ENCODE measurements at regions not wholly inside any gene's neighbourhood (a gene's known extent, or its start where the extent isn't known, plus 50 kb on each side); places are given as distances from the start of the nearest gene placed in this dataset.

GRCh38 chr3:40608091-40608490, 83.3 kb downstream of the ZNF621 start:
- no peak for DNase-seq (ENCODE audit: low read depth)
- Histone ChIP-seq H3K9me3 (ENCODE audit: insufficient read depth, low read depth, low read length) (no peaks in the 10 kb centered on the region), H4K20me1 (ENCODE audit: insufficient read depth, low read length) (no peaks in the 10 kb centered on the region), H3K36me3 (ENCODE audit: insufficient read depth, low read length) (no peaks in the 10 kb centered on the region), H3K4me1 (ENCODE audit: insufficient read depth, low read length) (no peaks in the 10 kb centered on the region), H3K79me2 (ENCODE audit: insufficient read depth, low read length) (no peaks in the 10 kb centered on the region), H3K27ac (ENCODE audit: low read depth, low read length) (no peak overlapping the region), H2AFZ (ENCODE audit: low read depth, low read length) (no peak overlapping the region), H3K9ac (ENCODE audit: low read length) (no peak overlapping the region), H3K4me2 (ENCODE audit: low read length) (no peak overlapping the region), H3K4me3 (ENCODE audit: insufficient read depth, low read depth, low read length) (no peak overlapping the region), H3K27me3 (ENCODE audit: insufficient read depth, low read length) (peaks cover 2% of the 10 kb centered on the region)
- Mint-ChIP-seq H3K36me3 (ENCODE audit: low read depth, unreplicated experiment) (no peaks in the 10 kb centered on the region), H3K27me3 (ENCODE audit: low read depth, unreplicated experiment) (peaks cover 6% of the 10 kb centered on the region), H3K4me1 (ENCODE audit: low read depth, unreplicated experiment) (peaks cover 8% of the 10 kb centered on the region), H3K27ac (ENCODE audit: unreplicated experiment) (no peak overlapping the region), H3K4me3 (ENCODE audit: unreplicated experiment) (no peak overlapping the region), H3K9me3 (ENCODE audit: unreplicated experiment) (no peaks in the 10 kb centered on the region)
- FAIRE-seq = no peak
- TF ChIP-seq, protein P1, sequence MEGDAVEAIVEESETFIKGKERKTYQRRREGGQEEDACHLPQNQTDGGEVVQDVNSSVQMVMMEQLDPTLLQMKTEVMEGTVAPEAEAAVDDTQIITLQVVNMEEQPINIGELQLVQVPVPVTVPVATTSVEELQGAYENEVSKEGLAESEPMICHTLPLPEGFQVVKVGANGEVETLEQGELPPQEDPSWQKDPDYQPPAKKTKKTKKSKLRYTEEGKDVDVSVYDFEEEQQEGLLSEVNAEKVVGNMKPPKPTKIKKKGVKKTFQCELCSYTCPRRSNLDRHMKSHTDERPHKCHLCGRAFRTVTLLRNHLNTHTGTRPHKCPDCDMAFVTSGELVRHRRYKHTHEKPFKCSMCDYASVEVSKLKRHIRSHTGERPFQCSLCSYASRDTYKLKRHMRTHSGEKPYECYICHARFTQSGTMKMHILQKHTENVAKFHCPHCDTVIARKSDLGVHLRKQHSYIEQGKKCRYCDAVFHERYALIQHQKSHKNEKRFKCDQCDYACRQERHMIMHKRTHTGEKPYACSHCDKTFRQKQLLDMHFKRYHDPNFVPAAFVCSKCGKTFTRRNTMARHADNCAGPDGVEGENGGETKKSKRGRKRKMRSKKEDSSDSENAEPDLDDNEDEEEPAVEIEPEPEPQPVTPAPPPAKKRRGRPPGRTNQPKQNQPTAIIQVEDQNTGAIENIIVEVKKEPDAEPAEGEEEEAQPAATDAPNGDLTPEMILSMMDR (IDR thresholded peaks at IDR 0.05; ENCODE audit: insufficient read depth, low read depth, low read length) = no peak
- no peak for TF ChIP-seq EZH2 (IDR thresholded peaks at IDR 0.05; ENCODE audit: insufficient read depth, low read length)

GRCh38 chr3:40613306-40613705, 88.5 kb downstream of the ZNF621 start:
- Histone ChIP-seq H2AFZ (ENCODE audit: low read depth, low read length) (no peak overlapping the region), H3K4me1 (ENCODE audit: insufficient read depth, low read length) (peaks cover 5% of the 10 kb centered on the region), H3K4me2 (ENCODE audit: low read length) (no peak overlapping the region), H3K9me3 (ENCODE audit: insufficient read depth, low read depth, low read length) (no peaks in the 10 kb centered on the region), H3K79me2 (ENCODE audit: insufficient read depth, low read length) (no peaks in the 10 kb centered on the region), H3K27me3 (ENCODE audit: insufficient read depth, low read length) (peaks cover 22% of the 10 kb centered on the region), H4K20me1 (ENCODE audit: insufficient read depth, low read length) (no peaks in the 10 kb centered on the region), H3K36me3 (ENCODE audit: insufficient read depth, low read length) (no peaks in the 10 kb centered on the region), H3K9ac (ENCODE audit: low read length) (no peak overlapping the region), H3K27ac (ENCODE audit: low read depth, low read length) (no peak overlapping the region), H3K4me3 (ENCODE audit: insufficient read depth, low read depth, low read length) (no peak overlapping the region)
- peaks cover 32% of the 10 kb centered on the region for H3K27me3 Mint-ChIP-seq (ENCODE audit: low read depth, unreplicated experiment)
- no peak overlapping the region for H3K4me3 Mint-ChIP-seq (ENCODE audit: unreplicated experiment)
- H3K27ac Mint-ChIP-seq (ENCODE audit: unreplicated experiment) = no peak overlapping the region
- no peak for TF ChIP-seq EZH2 (IDR thresholded peaks at IDR 0.05; ENCODE audit: insufficient read depth, low read length)
- TF ChIP-seq, protein P1 (IDR thresholded peaks at IDR 0.05; ENCODE audit: insufficient read depth, low read depth, low read length) = no peak
- no peaks in the 10 kb centered on the region for H3K36me3 Mint-ChIP-seq (ENCODE audit: low read depth, unreplicated experiment)
- no peak for FAIRE-seq
- peaks cover 4% of the 10 kb centered on the region for H3K4me1 Mint-ChIP-seq (ENCODE audit: low read depth, unreplicated experiment)
- DNase-seq (ENCODE audit: low read depth) = no peak
- H3K9me3 Mint-ChIP-seq (ENCODE audit: unreplicated experiment) = peaks cover 2% of the 10 kb centered on the region

GRCh38 chr3:40615110-40615915, 90.6 kb downstream of the ZNF621 start:
- Histone ChIP-seq H3K79me2 (ENCODE audit: insufficient read depth, low read length) (no peaks in the 10 kb centered on the region), H3K27me3 (ENCODE audit: insufficient read depth, low read length) (peaks cover 22% of the 10 kb centered on the region), H3K9ac (ENCODE audit: low read length) (no peak overlapping the region), H3K9me3 (ENCODE audit: insufficient read depth, low read depth, low read length) (no peaks in the 10 kb centered on the region), H4K20me1 (ENCODE audit: insufficient read depth, low read length) (no peaks in the 10 kb centered on the region), H3K27ac (ENCODE audit: low read depth, low read length) (no peak overlapping the region), H3K4me3 (ENCODE audit: insufficient read depth, low read depth, low read length) (peak overlapping the region; percentile 10), H3K4me2 (ENCODE audit: low read length) (peak overlapping the region; percentile 66), H3K36me3 (ENCODE audit: insufficient read depth, low read length) (no peaks in the 10 kb centered on the region), H3K4me1 (ENCODE audit: insufficient read depth, low read length) (peaks cover 5% of the 10 kb centered on the region), H2AFZ (ENCODE audit: low read depth, low read length) (peak overlapping the region; percentile 18)
- DNase-seq (ENCODE audit: low read depth) (no peak), FAIRE-seq (no peak)
- peaks cover 2% of the 10 kb centered on the region for H3K9me3 Mint-ChIP-seq (ENCODE audit: unreplicated experiment)
- TF ChIP-seq, protein P1 (IDR thresholded peaks at IDR 0.05; ENCODE audit: insufficient read depth, low read depth, low read length) = no peak
- TF ChIP-seq EZH2 (IDR thresholded peaks at IDR 0.05; ENCODE audit: insufficient read depth, low read length) = no peak
- H3K36me3 Mint-ChIP-seq (ENCODE audit: low read depth, unreplicated experiment) = no peaks in the 10 kb centered on the region
- peaks cover 3% of the 10 kb centered on the region for H3K4me1 Mint-ChIP-seq (ENCODE audit: low read depth, unreplicated experiment)
- no peak overlapping the region for H3K27ac Mint-ChIP-seq (ENCODE audit: unreplicated experiment)
- H3K4me3 Mint-ChIP-seq (ENCODE audit: unreplicated experiment) = no peak overlapping the region
- peaks cover 34% of the 10 kb centered on the region for H3K27me3 Mint-ChIP-seq (ENCODE audit: low read depth, unreplicated experiment)
